ENCODE measurements at regions not wholly inside any gene's neighbourhood (a gene's known extent, or its start where the extent isn't known, plus 50 kb on each side); places are given as distances from the start of the nearest gene placed in this dataset.

DNA sequence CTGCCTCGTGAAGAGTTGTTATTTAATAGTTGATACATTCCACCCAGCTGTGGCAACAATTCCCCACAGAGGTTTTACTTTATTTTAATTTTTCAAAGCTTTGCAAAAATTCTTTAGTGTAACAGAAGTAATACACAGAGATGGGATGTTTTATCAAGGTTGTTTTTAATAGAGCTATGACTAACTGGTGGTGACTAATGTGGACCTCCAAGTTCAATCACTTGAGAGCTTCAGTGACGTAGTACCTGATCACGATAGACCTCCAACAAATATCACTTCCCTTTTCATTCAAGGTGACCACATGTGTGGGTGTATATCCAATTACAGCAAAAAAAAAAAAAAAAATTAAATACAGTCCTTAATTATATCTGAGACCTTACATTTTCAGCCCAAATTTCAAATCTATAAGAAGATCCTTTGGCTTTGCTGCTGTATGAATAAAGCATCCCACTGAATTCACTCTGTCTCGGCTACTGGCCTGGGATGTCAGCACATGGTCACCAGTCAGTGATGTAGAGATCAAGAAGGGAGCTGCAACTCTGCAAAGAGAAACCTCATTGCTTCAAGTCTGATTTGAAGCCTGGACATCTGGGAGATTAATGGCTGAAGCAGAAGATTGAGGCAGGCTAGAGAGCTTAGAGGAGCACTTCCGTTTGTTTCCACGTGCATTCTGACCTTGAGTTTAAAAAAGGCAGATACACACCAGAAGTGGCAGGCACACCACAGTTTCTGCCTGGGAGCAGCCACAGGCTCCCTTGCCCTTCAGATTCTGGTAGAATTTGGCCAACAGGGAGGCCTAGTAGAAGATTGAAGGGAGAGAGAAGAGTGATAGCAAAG is 345.9 kb upstream of the NOCT start:
- Histone ChIP-seq H3K4me1 (ENCODE audit: control insufficient read depth, extremely low read depth, insufficient read depth, low read length) (no peaks in the 10 kb centered on the region), H3K36me3 (ENCODE audit: control insufficient read depth in 2 of 2, extremely low read depth in 1 of 2, insufficient read depth in 2 of 2, low read length in 2 of 2) (no peaks in the 10 kb centered on the region), H2AFZ (ENCODE audit: low read depth, low read length) (no peak overlapping the region), H3K4me3 (replicated peaks in 1 of 3; ENCODE audit: insufficient read depth in 1 of 3, low read depth in 1 of 3, low read length in 3 of 3) (no peak overlapping the region), H3K9me1 (replicated peaks; ENCODE audit: control insufficient read depth, extremely low read depth, insufficient read depth, low read length) (no peaks in the 10 kb centered on the region), H3K9me3 (replicated peaks; ENCODE audit: control insufficient read depth, insufficient read depth, low read length) (no peaks in the 10 kb centered on the region), H4K20me1 (replicated peaks; ENCODE audit: control insufficient read depth, extremely low read depth, insufficient read depth, low read length) (no peaks in the 10 kb centered on the region), H3K4me2 (ENCODE audit: insufficient read depth, low read length) (no peak overlapping the region), H3K27ac (ENCODE audit: insufficient read depth, low read depth, low read length) (no peak overlapping the region), H3K9ac (replicated peaks; ENCODE audit: extremely low read depth, insufficient read depth, low read length) (no peak overlapping the region), H3K27me3 (ENCODE audit: control insufficient read depth in 2 of 2, insufficient read depth in 2 of 2, low read length in 2 of 2) (peaks cover 2 to 17% of the 10 kb centered on the region in 2 experiments), H3K79me2 (ENCODE audit: control insufficient read depth, insufficient read depth, low read length) (no peaks in the 10 kb centered on the region)
- FAIRE-seq (no peak), DNase-seq (ENCODE audit: low read depth, low spot score) (no peak)
- POLR2A ChIA-PET: no interaction called here
- BruUV-seq (replicated peaks): no TSS peak
- CTCF ChIA-PET: interaction anchor here (1.0 to 1.2 kb wide), 2 partner anchors 11 to 849 kb away, joined by 4 to 5 read pairs; no protein-coding TSS in a partner anchor
- TF ChIP-seq EZH2 (IDR thresholded peaks at IDR 0.05; ENCODE audit: borderline replicate concordance, low read depth, low read length, severe bottlenecking) (no peak), POLR2AphosphoS5 (IDR thresholded peaks at IDR 0.05; ENCODE audit: insufficient read depth, low read depth, low read length) (no peak), CTCF (IDR thresholded peaks at IDR 0.05; ENCODE audit: extremely low read depth in 1 of 2, insufficient read depth in 1 of 2, low read depth in 1 of 2, low read length in 2 of 2) (no peak), MYC (IDR thresholded peaks at IDR 0.05; ENCODE audit: low read depth, low read length) (no peak), GATA2 (IDR thresholded peaks at IDR 0.05; ENCODE audit: insufficient read depth, insufficient read length, low read depth, low read length) (no peak), JUN (IDR thresholded peaks at IDR 0.05; ENCODE audit: borderline replicate concordance, insufficient read depth, insufficient read length, low read depth) (no peak), FOS (IDR thresholded peaks at IDR 0.05; ENCODE audit: borderline replicate concordance, insufficient read depth, low read length) (no peak), POLR2A (IDR thresholded peaks at IDR 0.05; ENCODE audit: low read depth, low read length) (no peak)
- TF ChIP-seq, protein P1, sequence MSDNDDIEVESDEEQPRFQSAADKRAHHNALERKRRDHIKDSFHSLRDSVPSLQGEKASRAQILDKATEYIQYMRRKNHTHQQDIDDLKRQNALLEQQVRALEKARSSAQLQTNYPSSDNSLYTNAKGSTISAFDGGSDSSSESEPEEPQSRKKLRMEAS (IDR thresholded peaks at IDR 0.05; ENCODE audit: insufficient read depth, insufficient read length): no peak
- dilution Hi-C loops (cut with MboI; ENCODE audit: extremely low pct_ligation_motif_present, low sequenced_read_pairs) (no loop called here), intact Hi-C loops (cut with micrococcal nuclease) (no loop called here)
